Activated CD4-positive, alpha-beta T cell treated with anti-CD3 and anti-CD28 coated beads for 24 hours (primary cell): ENCODE measurements at regions not wholly inside any gene's neighbourhood (a gene's known extent, or its start where the extent isn't known, plus 50 kb on each side); places are given as distances from the start of the nearest gene placed in this dataset.

Experiments
- DNase-seq, 2 donors: peaks; one replicate each; pipeline ENCODE4 v3.0.0-alpha.2; 2020; ENCODE audit warnings: low read depth in 2 of 2

DNA sequence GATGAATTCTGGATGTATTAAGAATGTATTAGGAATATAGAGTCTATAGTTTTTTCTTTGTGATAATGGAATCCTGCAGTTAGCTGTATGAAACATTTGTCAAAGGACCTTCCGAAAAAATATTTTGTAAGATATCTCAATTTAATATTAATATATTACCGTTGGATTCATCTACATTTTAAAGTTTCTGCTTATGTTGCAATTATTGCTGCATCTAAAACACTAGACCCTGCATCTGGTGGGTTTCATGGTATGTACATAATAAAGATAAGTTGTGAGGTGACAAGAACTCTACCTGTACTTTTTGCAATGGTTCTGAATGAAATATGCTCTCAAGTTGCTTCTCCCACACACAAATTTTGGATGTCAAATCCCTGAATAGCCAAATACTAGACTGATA, 565.9 kb upstream of the FBXO33 start:
- DNase-seq, result no peak

DNA sequence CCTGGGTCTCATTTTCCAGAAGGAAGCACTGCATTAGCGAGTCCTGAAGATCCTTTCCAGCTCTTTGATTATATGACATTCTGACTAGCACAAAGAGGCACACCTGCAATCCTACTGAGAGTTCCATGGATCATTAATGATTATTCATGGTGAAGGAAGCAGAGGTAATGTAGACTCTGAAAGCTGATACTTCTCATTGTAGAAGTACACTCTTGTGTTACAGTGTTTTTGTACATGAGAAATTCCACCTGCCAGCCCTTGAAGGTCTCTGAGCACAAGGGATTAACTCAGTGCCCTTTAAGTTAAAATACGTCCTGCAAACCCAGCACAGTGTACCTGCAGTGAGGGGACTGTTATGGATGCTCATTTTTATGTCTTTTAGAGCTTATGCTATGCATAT, 558.8 kb upstream of the FBXO33 start:
- no peak for DNase-seq

DNA sequence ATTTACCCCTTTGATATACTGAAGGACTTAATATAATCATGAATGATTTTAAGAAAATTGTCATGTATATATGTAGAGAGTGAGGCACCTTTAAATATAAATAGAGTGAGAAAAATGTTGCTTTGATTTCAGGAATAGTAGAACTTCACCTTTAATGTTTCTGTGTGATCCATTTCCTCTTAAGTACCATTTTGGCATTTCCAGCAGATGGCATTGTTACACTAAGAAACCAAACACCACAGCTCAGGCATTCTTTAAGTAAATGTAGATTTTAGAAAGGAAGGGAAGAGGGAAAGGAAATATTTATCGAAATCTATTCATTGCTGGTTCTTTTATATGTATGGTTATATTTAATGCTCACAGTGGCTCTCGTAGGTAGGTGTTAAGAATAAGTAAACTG, 556.7 kb upstream of the FBXO33 start:
- DNase-seq, result no peak

DNA sequence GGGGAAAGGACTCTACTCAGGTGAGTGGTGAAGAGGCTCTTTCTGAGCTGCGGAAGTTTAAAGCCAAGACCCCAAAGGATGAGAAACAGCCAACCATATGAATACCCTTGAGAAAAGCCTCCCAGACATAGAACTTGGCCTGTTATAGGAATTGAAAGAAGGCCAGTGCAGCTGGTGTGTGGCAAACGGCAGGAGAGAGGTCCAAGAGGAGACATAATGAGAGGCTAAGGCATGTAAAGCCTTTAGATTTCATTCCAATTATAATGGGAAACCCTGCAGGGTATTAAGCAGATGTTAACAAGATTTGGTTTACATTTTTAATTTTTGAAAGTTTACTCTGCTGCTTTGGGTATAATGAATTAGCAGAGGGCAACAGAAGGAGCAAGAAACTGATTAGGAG, 552.1 kb upstream of the FBXO33 start:
- DNase-seq, result no peak

DNA sequence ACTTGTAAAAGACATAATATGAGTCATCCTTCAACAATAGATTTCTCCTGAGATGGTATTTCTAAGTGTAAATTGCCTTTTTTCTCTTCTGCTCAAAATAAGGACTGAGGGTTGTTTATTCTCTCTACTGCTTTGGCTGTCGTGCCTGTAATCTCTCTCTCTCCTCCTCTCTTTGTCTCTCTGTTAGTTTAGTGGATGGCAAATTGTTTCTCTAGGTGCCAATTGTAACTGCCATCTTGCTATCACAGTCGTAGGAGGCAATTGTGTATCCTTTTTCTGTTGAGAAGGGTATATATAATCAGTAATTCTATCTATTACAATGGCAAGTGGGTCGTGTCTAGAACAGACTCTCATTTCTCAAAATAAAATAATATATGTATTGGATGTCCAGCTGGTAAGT, 545.0 kb upstream of the FBXO33 start:
- DNase-seq, result no peak

DNA sequence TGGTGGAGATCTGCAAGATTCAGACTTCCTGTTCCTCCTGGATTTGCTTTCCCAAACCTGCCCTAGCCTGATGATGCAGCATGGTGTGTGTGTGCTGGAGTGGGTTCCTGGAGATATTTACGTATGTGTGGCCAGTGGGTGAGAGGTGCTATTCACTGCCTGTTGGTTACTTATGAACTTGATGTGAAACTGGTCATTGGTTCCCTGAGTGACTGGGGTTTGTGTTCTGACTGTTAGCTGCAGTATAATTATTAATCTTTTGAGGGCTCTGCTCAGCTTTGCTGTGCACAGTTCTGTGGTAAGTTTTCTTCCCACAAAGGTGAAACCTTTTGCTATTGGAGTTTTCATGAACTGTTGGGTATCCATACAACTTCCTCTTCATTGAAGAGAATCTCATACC, 541.8 kb upstream of the FBXO33 start:
- DNase-seq, result no peak

DNA sequence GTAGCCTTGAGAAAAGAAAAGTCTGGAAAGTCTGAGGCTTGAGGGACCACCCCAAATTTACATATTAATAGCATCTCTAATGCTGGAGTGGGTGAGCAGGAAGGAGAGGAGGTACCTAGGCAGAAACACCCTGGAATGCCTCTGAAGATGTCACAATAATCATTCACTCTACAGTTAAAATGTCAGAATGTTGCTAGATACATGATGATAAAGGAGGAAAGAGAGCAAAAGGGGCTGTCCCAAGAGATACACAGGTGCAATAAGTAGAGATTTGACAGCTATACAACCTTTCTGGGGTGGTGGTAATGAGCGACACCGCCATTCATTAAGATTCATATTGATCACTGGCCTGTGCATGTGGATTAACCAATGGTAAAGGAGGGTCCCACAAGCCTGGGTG, 540.5 kb upstream of the FBXO33 start:
- DNase-seq, result no peak

DNA sequence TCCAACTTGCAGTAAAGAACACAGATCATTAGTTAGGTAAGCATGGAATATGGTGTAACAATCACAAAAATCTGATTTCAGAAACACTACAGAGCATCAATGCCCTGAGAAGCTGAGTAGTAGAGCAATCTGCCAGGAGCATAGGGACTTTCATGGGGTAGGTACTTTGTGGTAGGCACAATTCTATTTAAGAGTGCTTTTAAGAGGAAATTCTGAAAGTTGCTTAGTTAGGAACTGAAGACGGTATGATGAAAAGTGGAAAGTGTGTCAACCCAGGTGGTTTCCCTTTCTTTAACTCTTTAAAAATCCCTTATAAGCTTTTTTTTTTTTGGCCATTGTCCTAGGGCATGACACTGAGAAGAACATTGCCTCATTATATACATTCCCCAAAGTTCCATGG, 535.7 kb upstream of the FBXO33 start:
- no peak for DNase-seq

DNA sequence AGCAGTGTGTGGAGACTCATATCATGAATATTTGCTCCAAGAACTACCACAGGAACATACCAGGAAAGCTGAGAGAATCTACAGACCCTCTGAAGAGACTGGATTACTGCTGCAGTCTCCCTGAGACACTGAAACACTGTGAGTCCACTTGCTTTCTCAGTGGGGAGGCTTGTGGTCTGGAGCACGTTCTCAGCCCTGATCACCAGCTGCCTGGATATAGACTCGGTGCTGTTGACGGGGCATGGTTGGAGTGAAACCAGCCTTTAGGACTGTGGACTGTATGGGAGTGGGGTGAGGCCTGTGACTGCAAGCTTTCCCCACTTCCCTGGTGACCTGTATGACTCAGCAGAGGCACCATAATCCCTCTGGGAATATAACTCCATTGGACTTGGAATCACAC, 525.8 kb upstream of the FBXO33 start:
- no peak for DNase-seq

DNA sequence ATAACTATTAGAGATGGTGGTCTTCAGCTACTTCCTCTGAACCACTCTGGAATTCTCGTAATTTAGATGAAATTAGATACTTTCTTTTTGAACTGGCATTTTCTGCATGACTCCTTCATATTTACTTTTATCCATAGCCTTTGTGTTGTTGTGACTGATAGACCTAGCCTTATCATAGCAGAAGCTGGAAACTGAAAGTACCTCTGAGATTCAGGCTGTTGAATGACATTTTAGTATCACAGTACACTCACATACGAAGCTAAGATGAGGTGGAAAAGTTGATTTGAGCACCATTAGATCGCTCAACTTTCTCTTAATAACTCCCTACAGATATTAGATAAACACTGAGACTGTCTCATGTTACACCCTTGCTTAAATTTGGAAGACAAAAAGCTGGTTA, 525.1 kb upstream of the FBXO33 start:
- DNase-seq, result no peak

DNA sequence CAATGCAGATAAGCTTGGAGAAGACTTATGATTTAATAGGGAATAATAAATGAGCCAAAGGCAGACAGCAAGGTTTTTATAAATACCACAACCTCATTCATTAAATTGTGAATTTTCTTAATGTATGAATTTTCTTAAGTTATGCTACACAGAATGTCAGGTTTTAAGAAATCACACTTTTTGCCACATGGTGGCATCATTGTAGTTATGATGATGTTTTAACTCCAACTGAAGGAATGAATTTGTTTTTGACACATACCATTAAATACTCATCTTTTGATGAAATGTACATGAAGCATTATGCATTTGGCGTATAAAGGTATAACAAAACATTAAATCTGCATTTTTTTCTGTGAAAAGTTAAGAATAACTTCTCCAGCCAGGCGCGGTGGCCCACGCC, 524.1 kb upstream of the FBXO33 start:
- no peak for DNase-seq

DNA sequence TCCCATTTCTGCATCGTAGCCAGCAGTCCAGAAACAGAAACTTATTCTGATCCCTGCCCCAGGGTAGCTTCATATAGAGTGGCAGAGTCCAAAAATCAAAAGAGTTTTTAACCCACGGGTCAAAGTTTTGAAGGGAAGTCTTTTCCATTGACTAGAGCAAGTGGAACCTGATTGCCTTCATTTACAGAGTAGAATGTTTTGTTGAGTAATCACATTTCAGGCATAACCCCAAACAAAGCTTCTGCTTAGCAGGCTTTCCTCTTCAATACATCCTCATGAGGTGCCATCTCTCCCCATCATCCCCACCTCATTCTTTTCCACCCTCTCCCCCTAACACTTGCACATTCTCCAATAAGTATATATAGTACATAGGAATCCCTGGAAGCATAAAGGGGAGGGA, 516.0 kb upstream of the FBXO33 start:
- no peak for DNase-seq

DNA sequence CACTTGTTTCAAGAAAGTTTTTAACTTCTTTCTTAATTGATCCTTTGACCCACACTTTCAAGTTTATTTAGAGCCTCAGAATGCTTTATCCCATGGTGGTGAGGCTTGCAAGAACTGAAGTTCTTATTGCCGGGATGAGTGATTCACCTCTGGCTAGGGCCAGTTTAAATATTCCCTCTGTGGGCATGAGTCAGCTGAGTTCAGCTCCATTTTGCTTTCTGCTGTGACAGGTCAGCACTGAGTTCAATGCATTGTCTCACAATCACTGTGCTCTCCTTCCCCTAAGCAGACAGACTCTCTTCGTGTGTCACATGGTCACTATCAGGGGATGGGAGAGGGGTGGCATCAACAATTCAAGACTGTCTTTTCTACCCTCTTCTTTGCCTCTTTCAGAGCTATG, 514.6 kb upstream of the FBXO33 start:
- no peak for DNase-seq

DNA sequence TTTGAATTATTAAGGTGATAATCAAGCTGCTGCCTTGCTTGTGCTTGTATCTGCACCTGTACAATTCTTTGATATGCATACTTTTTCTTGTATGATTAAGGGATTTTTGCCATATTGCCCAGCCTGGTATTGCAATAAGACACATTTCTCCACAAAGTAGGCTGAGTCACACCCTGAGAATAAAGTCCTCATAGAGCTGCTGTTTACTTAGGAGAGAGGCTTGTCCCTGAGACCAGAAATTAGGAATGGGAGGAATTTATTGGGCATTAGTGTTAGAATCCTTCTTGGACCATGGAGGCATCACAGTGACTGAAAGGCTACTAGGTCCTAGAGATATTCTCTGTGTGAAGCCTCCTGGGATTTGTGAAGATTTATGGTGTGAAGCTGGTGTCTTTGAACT, 506.8 kb upstream of the FBXO33 start:
- no peak for DNase-seq

DNA sequence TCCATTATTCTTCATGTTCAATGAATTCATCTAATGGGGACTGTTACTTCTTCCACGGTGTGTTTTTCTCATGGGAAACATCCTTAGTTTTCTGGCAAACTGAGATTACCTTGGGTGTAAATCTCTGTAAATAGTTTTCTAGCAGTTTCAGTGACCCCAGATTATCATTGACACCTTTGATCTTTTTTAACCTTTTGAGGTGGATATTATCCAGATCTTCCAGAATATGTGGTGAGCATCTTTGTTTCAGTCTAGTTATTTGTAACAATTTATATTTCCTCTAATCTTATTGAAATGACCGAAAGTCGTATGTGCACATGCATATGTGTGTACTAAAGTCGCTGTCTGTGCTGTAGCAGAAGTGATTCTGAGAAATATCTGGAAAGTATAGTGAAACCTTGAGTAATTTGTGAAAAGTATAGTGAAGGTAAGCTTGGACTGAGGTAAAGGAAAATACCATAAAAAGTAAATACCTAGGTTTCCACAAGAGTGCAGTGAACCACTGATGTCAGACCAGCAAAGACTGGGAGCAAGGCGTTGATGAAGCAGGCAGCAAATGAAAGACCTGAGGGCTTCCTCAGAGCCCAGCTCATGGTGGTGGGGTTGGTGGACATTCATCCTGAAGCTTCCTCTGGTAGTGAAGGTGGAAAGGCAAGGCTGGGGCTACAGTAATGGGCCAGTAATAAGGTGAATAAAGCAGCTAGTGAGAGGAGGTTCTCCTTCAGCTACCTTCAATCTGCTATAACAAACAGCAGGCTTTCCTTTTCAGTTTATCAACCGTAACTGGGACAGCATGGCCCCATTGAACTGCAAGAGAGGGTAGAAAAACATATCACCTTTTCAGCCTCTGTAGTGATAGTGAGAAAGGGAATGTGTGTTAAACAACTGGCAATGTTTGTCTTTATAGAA, 480.2 kb upstream of the FBXO33 start:
- no peak for DNase-seq

DNA sequence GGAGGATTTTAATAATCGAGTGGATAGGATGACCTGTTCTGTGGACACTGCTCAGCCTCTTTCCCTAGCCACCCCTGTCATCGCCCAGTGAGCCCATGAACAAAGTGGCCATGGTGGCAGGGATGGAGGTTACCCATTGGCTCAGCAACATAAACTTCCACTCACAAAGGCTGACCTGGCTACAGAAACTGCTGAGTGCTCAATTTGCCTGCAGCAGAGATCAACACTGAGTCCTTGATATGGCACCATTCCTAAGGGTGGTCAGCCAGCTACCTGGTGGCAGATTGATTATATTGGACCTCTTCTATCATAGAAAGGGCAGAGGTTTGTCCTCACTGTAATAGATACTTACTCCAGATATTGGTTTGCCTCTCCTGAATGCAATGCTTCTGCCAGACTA, 465.4 kb upstream of the FBXO33 start:
- no peak for DNase-seq

DNA sequence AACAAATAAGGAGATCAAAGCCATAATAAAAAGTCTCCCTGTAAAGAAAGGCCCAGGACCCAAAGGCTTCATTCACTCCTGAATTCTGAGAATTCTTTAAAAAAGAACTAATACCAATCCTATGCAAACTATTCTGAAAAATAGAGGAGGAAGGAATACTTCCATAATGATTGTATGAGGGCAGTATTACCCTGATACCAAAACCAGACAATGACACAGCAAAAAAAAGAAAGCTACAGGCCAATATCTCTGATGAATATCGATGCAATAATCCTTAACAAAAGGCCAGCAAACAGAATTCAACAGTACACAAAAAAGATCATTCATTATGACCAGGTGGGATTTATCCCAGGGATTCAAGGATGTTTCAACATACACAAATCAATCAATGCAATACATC, 457.8 kb upstream of the FBXO33 start:
- DNase-seq, result no peak

DNA sequence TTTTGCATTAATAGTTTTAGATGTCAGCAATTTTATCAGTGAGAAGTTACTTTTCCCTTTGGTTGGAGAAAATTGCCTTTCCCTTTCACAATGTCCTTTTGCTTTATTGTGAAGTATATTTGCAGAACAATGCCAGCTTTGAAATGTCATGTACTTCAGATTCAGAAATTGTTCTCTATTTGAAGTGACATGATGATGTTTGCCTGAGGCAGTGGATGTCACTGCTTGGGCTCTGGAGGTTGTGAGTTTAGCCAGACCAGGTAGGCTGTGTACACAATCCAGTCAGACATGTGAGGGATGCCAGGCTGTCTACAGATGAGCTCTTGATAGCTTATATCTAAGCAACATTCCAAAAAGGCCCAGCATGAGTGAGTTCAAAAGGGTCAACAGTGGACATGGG, 451.9 kb upstream of the FBXO33 start:
- DNase-seq, result no peak

DNA sequence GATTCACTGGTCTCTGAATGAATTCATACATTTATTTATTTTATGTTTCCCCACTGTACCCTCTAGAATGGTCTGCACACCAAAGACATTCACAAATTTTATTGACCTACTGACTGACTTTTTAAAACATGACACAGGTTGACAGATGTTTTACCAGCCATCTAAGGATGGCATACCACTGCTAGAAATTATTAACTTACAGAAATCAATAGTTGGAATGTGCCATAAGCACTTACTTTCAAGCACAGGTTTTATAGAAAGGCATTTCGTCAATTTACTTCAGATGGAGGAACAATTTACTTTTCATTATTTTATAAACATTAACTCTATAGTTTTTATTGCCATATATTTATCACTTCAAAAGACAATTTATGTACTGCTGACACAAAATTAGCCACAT, 448.7 kb upstream of the FBXO33 start:
- no peak for DNase-seq

DNA sequence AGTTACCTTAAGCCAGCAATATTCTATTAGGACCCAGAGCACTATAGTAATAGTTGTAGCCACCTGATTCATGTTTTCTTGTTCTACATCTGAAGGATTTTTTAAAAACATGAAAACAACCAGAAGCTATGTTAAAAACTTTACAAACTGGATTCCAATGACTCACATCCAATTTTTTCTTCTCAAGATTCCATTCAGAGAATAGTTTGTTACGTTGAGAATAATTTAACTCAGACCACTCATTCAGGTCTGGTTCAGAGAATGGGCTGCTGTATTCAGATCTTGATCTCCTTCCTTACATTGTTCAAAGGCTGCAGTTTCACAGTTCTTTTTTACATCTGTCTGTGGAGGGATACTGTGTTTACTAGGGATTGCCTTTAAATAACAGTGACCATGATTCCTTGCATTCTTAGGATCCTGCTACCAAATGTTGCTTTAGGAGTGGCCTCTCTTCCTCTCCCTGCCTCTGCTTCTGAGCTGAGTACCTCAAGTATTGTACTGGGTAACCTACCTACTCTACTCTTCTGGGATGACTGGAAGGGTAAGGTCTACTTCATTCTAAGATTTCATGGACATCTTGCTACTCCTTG, 448.0 kb upstream of the FBXO33 start:
- DNase-seq, result no peak

DNA sequence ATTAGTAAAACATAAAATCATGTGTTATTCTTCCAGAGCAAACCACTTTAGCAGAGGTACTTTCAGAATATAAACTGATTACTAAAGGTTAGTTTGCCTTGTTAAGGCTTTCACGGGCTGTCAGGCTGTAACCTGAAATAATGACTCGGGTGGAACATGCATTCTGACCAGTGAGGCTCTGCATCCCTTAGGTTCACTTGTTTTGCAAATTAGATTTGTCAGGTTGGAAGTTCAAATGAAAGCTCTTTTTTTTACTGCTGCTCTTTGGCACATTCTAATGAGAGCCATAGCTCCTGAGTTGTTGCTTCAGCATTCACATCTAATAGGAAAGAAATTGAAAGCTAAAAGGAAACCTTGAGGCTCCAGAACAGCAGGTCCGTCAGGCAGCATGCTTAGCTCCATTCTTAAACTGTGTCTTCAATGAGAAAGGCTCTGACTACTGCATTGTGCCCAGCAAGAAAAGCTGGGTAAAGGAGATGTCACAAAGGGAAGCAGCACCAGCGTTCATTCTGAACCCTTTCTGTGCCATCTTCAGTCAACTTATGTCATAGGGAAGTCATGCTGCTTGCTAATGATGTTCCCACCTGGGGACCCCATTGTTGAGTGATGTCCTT, 445.5 kb upstream of the FBXO33 start:
- no peak for DNase-seq

DNA sequence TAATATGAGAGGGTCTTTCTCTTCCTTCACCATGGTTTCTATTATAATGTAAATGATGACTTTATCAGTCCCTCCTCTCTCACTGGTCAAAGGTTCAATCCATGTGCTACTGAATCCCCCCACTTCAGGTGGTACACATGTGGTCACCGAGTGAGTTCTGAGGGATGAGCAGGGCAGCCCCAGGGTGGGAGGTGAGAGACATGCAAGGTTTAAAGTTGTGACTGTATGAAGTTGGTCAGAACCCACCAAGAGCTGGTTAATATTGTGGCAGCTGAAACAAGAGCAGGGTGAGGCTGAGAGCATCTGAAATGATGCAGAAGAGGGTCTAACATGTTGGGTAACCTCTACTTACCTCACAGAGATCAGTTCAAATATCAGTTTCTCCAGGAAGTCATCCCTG, 444.7 kb upstream of the FBXO33 start:
- no peak for DNase-seq

DNA sequence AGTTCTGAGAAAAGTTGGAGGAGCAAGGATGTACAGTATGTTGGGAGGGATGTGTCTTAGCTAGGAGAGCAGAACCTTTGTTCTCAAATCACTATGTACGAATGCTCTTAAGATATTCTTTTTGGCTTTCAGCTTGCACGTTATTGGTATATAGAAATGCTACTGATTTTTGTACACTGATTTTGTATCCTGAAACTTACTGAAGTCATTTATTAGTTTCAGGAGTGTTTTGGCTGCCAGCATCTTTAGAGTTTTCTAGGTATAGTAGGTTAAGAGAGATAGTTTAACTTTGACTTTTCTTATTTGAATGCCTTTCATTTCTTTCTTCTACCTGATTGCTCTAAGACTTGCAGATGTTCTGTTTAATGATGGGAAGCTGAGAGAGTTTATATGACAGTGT, 442.8 kb upstream of the FBXO33 start:
- DNase-seq, result no peak
